GM12801 (cell line): ENCODE measurements at regions not wholly inside any gene's neighbourhood (a gene's known extent, or its start where the extent isn't known, plus 50 kb on each side); places are given as distances from the start of the nearest gene placed in this dataset.

ENCODE experiments used
- CTCF ChIP-seq: IDR thresholded peaks from one replicate; pipeline ENCODE4 v1.5.1; 2011; ENCODE audit warnings: control low read depth; ENCODE audit not compliant: insufficient read length; ENCODE audit errors: extremely low read depth

DNA sequence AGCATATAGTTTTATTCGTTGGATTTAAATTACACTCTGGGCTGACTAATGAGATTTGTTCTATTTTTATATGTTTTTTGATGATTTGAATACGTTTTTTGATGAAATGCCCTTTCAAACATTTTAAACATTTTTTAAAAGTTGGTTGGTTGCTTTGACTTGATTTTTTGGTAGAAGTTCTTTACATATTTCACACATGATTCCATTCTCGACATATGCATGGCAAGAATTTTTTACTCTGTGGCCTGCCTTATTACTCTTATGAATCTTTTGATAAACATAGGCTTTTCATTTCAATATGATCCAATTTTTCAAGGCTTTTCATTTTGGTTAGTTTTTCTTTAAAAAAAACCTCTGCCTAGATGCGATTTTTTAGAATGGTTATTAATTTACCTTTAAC is 617.0 kb downstream of the RNF144B start:
- no peak for TF ChIP-seq CTCF

GRCh38 chr6:19009769-19010168 is 622.6 kb downstream of the RNF144B start:
- TF ChIP-seq CTCF, result no peak

DNA sequence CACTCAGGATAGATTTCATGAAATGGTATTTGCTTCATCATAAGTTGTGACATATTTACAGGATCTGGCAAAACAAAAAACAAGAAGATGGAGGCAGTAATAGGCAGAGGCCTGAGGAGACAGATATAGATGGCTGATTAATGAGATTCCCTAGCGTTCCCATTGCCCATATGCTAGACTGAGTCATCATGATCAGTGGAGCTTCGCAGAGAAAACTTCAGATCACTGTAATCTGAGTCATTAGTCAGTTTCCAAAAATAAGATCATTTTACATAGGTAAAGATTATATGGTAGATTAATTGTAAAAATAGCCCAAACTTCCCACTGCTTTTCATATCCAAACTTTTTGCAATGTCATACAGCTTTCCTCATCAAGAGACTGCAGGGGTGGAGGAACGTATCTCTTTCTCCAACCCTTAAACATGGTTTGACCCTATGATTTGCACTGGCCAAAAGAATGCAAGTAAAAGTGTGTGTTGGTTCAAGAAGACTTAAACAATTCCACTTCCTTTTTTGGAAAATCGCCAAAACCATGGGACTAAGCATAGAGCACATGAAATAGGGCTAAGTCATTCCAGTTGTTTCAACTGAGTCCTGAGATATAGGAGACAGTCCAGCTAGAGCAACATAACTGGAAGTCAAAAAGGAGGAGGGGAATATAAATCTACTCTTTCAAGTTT is 626.0 kb downstream of the RNF144B start:
- TF ChIP-seq CTCF, result no peak

- TF ChIP-seq CTCF, result no peak
Measured at GRCh38 chr6:19024737-19025136, 637.6 kb downstream of the RNF144B start.

DNA sequence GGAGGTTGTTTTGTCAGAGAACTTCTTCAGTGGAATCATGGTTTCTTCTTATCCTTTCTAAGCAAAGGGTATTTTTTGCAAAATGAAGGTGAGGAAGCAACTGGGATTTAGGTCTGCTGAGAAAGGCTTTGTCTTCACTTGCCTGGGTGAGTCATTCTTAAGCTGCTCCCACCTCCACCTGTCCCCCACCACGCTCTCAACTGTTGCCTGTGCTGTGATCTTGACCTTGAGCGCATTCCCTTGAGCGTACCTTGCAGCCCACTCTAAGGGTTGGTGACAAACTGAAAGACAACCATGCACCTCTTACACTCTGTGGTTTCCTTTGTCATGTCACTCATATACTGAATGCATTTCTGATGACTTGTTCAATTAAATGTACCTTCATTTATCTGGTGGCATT is 641.1 kb downstream of the RNF144B start:
- TF ChIP-seq CTCF, result no peak

GRCh38 chr6:19032591-19033295 is 645.6 kb downstream of the RNF144B start:
- no peak for TF ChIP-seq CTCF

DNA sequence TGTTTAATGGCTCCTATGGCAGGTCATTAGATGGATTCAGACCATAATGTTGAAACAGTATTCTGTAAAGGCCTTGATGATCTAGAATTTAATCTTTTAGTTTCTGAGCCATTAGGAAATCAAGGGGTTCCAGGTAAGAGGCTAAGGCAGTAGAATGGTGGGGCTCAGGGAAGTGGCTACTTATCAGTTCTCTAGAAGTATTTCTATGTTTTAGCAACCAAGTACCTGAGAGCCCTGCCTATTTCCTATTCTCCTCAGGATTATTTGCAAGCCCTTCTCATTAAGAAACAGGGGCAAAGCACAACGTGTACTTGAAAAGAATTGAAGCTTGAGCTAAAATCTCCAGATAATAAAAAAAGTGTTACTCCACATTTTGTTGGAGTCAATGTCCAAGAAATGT is 646.5 kb downstream of the RNF144B start:
- no peak for TF ChIP-seq CTCF
